ENCODE measurements at regions not wholly inside any gene's neighbourhood (a gene's known extent, or its start where the extent isn't known, plus 50 kb on each side); places are given as distances from the start of the nearest gene placed in this dataset.
A peak's percentile ranks its signal among the peaks of the same experiment; 100 is the strongest.

DNA sequence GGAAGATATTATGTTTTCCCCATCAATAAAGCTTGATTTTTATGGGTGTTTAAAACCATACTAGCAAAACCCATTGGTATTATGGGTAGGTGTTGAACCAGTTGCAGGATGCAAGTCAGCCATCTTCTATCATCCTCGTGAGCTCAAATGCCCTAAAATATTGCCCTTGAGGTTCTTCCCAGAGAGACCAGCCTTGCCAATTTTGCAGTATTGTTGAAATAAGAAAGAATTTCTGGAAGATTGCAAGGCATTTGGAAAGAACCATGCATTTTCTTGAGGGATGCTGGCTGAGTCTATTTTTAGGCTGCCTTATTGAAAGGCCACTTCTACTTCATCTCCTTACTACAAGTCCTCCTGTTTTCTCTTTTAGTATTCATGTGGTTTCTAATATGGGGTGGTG is 60.9 kb upstream of the SOD3 start:
- H3K4me3 ChIP-seq: no peak overlapping the region
- H3K9me3 ChIP-seq: no peaks in the 10 kb centered on the region
- intact Hi-C loops (cut with DNase I): no loop called here
- no peak for DNase-seq
- TF ChIP-seq, protein P1, sequence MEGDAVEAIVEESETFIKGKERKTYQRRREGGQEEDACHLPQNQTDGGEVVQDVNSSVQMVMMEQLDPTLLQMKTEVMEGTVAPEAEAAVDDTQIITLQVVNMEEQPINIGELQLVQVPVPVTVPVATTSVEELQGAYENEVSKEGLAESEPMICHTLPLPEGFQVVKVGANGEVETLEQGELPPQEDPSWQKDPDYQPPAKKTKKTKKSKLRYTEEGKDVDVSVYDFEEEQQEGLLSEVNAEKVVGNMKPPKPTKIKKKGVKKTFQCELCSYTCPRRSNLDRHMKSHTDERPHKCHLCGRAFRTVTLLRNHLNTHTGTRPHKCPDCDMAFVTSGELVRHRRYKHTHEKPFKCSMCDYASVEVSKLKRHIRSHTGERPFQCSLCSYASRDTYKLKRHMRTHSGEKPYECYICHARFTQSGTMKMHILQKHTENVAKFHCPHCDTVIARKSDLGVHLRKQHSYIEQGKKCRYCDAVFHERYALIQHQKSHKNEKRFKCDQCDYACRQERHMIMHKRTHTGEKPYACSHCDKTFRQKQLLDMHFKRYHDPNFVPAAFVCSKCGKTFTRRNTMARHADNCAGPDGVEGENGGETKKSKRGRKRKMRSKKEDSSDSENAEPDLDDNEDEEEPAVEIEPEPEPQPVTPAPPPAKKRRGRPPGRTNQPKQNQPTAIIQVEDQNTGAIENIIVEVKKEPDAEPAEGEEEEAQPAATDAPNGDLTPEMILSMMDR (IDR thresholded peaks at IDR 0.05): no peak
- H3K27ac ChIP-seq: no peak overlapping the region
- no peaks in the 10 kb centered on the region for H3K36me3 ChIP-seq
- no peak overlapping the region for H3K9ac ChIP-seq (ENCODE audit: low read depth in 2 of 2, low read length in 2 of 2)
- no peaks in the 10 kb centered on the region for H3K27me3 ChIP-seq
- no peaks in the 10 kb centered on the region for H3K4me1 ChIP-seq

DNA sequence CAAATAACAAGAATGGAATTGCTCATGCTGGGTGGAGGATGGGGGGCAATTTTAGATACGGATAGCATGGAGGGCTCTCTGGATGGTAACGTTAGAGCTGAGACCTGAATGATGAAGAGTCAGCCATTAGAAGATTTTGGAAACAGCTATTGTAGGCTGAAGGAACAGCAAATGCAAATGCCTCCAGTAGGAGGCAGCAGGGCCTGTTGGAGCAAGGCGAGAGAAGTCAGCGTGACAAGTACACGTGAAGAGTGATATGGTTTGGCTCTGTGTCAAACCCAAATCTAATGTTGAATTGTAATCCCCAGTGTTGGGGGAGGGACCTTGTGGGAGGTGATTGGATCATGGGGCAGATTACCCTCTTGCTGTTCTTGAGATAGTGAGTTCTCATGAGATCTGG is 59.3 kb upstream of the SOD3 start:
- Histone ChIP-seq H3K27me3 (no peaks in the 10 kb centered on the region), H3K36me3 (no peaks in the 10 kb centered on the region), H3K4me1 (no peaks in the 10 kb centered on the region), H3K27ac (no peak overlapping the region), H3K4me3 (no peak overlapping the region), H3K9me3 (no peaks in the 10 kb centered on the region), H3K9ac (ENCODE audit: low read depth in 2 of 2, low read length in 2 of 2) (no peak overlapping the region)
- intact Hi-C loops (cut with DNase I): loop anchor here (5.0 kb wide), 1 partner anchor 56 kb away; no protein-coding TSS in a partner anchor
- peak; percentile 30 for DNase-seq
- TF ChIP-seq, protein P1 (IDR thresholded peaks at IDR 0.05): peak; percentile 45

DNA sequence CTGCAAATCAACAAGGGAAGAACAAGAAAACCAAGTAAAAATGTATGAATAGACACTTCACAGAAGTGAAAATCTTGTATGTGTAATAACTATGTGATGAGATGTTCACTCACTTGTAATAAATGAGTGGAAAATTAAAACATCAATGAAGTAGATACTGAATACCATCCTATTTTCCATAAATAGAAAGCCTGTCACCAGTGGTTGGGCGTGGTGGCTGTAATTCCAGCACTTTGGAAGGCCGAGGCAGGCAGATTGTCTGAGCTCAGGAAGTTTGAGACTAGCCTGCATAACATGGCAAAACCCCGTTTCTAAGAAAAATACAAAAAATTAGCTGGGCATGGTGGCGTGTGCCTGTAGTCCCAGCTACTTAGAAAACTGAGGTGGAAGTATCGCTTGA is 53.5 kb upstream of the SOD3 start:
- Histone ChIP-seq H3K4me1 (no peaks in the 10 kb centered on the region), H3K27me3 (no peaks in the 10 kb centered on the region), H3K27ac (no peak overlapping the region), H3K36me3 (no peaks in the 10 kb centered on the region), H3K4me3 (no peak overlapping the region), H3K9ac (ENCODE audit: low read depth in 2 of 2, low read length in 2 of 2) (no peak overlapping the region), H3K9me3 (no peaks in the 10 kb centered on the region)
- DNase-seq: peak; percentile 34
- intact Hi-C loops (cut with DNase I): no loop called here
- TF ChIP-seq, protein P1 (IDR thresholded peaks at IDR 0.05): no peak

DNA sequence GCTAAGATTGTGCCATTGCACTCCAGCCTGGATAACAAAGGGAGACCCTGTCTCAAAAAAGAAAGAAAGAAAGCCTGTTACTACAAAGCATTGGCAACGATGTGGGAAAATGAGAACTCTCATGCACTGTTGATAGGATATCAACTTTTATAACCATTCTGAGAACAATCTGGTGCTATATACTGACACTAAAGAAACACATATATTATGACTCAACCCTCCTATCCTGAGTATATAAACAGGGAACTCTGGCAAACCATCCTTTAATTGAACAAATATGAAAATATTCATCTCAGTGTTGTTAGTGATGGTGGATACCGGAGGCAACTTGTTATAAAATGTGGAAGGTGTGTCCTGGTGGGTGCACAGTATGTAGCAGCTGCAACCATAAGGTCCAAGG is 53.0 kb upstream of the SOD3 start:
- no peaks in the 10 kb centered on the region for H3K27me3 ChIP-seq
- H3K4me3 ChIP-seq: no peak overlapping the region
- intact Hi-C loops (cut with DNase I): no loop called here

DNA sequence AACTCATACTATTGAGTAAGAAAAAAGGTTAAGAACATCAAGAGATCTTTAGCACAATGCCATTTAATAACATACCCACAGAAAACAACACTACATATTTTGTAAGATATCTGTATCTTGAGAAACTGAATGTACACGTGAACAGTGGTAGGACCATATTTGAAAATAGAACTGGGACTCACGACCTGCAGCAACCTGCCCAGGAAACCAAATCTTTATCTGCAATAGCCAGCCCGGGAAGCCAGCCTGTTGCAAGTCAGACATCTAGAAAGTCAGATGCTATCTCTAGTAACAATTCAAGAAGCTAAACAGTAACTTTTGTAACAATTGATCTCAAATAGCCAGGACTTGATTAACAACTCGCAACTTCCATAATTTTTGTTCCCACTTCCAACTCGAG is 52.6 kb upstream of the SOD3 start:
- TF ChIP-seq, protein P1 (IDR thresholded peaks at IDR 0.05): no peak
- H3K27me3 ChIP-seq: no peaks in the 10 kb centered on the region
- intact Hi-C loops (cut with DNase I): no loop called here

More for the DNA sequence above, 53.0 kb upstream of the SOD3 start:
- H3K27ac ChIP-seq: no peak overlapping the region
- DNase-seq: no peak
- no peaks in the 10 kb centered on the region for H3K4me1 ChIP-seq
- no peaks in the 10 kb centered on the region for H3K36me3 ChIP-seq
- H3K9ac ChIP-seq (ENCODE audit: low read depth in 2 of 2, low read length in 2 of 2): no peak overlapping the region
- no peaks in the 10 kb centered on the region for H3K9me3 ChIP-seq
- TF ChIP-seq, protein P1 (IDR thresholded peaks at IDR 0.05): no peak

DNA sequence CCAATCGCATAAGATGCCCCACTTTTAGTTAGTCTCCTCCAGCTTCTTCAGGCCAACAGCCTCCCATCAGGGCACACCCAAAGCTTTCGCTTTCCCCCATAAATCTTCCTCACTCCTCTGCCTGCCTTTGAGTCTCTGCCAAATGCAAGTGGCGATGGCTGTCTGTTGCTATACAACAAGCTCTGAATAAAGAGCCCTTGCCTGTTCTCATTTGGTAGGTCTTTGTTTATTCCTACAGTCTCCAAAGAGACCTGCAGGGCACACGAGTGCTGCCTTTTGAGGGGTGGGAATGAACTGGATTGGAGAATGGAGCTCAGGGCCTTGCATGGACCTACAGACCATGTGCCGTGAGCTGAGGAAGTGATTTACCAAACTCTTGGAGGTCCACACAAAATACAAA is 52.2 kb upstream of the SOD3 start:
- TF ChIP-seq, protein P1 (IDR thresholded peaks at IDR 0.05): no peak
- no peak overlapping the region for H3K27ac ChIP-seq
- intact Hi-C loops (cut with DNase I): no loop called here

More for the DNA sequence above, 52.6 kb upstream of the SOD3 start:
- Histone ChIP-seq H3K4me3 (no peak overlapping the region), H3K4me1 (no peaks in the 10 kb centered on the region), H3K9ac (ENCODE audit: low read depth in 2 of 2, low read length in 2 of 2) (no peak overlapping the region), H3K9me3 (no peaks in the 10 kb centered on the region), H3K27ac (no peak overlapping the region), H3K36me3 (no peaks in the 10 kb centered on the region)
- no peak for DNase-seq

More for the DNA sequence above, 52.2 kb upstream of the SOD3 start:
- no peaks in the 10 kb centered on the region for H3K36me3 ChIP-seq
- DNase-seq: no peak
- H3K4me3 ChIP-seq: no peak overlapping the region
- no peaks in the 10 kb centered on the region for H3K4me1 ChIP-seq
- no peaks in the 10 kb centered on the region for H3K9me3 ChIP-seq
- H3K27me3 ChIP-seq: no peaks in the 10 kb centered on the region
- no peak overlapping the region for H3K9ac ChIP-seq (ENCODE audit: low read depth in 2 of 2, low read length in 2 of 2)

Measured in colonic mucosa (tissue), 4 donors.